ENCODE measurements at regions not wholly inside any gene's neighbourhood (a gene's known extent, or its start where the extent isn't known, plus 50 kb on each side); places are given as distances from the start of the nearest gene placed in this dataset.
"Not testable (repeated sequence)": the region's sequence is repeated elsewhere in the genome, so short reads cannot be mapped to it uniquely, and the experiment has no call there.

DNA sequence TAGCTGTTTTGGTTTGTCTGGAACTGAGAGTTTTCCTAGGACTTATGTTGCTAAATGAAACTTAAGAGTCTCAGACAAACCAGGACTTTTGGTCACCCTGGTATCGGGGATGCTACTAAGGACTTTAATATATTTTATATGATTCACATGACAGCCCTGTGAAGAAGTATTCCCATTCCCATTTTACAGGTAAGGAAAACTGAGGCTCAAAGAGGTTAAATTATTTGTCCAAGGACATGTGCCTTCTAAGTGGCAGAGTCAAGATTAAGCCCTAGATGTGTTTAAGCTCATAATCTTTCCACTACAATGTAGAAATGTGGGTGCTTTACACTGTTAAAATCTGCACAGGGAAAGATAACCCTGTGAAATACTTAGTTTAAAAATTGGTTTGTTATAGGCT is 77.7 kb upstream of the ATP5MC3 start:
- Histone ChIP-seq H3K27ac (ENCODE audit: low read depth, low read length, poor library complexity, severe bottlenecking) (no peak overlapping the region), H4K20me1 (ENCODE audit: insufficient read depth, low read length) (no peaks in the 10 kb centered on the region), H3K9ac (ENCODE audit: low read length) (no peak overlapping the region), H3F3A (ENCODE audit: insufficient read depth, low read length) (no peaks in the 10 kb centered on the region), H3K4me2 (ENCODE audit: low read length) (no peak overlapping the region), H2AFZ (ENCODE audit: low read length) (no peak overlapping the region), H3K4me3 (ENCODE audit: low read depth, low read length, poor library complexity, severe bottlenecking) (no peak overlapping the region), H3K9me2 (ENCODE audit: low read depth, low read length) (no peaks in the 10 kb centered on the region), H3K9me3 (ENCODE audit: low read length) (no peaks in the 10 kb centered on the region), H3K27me3 (ENCODE audit: insufficient read depth, low read length) (no peaks in the 10 kb centered on the region), H3K4me1 (ENCODE audit: insufficient read depth, low read length, severe bottlenecking) (no peaks in the 10 kb centered on the region), H3K36me3 (ENCODE audit: insufficient read depth, low read length) (no peaks in the 10 kb centered on the region), H3K79me2 (ENCODE audit: insufficient read depth, low read length) (no peaks in the 10 kb centered on the region)
- TF ChIP-seq EZH2 (IDR thresholded peaks at IDR 0.05; ENCODE audit: borderline replicate concordance, low read length): no peak
- TF ChIP-seq, protein P1, sequence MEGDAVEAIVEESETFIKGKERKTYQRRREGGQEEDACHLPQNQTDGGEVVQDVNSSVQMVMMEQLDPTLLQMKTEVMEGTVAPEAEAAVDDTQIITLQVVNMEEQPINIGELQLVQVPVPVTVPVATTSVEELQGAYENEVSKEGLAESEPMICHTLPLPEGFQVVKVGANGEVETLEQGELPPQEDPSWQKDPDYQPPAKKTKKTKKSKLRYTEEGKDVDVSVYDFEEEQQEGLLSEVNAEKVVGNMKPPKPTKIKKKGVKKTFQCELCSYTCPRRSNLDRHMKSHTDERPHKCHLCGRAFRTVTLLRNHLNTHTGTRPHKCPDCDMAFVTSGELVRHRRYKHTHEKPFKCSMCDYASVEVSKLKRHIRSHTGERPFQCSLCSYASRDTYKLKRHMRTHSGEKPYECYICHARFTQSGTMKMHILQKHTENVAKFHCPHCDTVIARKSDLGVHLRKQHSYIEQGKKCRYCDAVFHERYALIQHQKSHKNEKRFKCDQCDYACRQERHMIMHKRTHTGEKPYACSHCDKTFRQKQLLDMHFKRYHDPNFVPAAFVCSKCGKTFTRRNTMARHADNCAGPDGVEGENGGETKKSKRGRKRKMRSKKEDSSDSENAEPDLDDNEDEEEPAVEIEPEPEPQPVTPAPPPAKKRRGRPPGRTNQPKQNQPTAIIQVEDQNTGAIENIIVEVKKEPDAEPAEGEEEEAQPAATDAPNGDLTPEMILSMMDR (IDR thresholded peaks at IDR 0.05; ENCODE audit: low read length): no peak

DNA sequence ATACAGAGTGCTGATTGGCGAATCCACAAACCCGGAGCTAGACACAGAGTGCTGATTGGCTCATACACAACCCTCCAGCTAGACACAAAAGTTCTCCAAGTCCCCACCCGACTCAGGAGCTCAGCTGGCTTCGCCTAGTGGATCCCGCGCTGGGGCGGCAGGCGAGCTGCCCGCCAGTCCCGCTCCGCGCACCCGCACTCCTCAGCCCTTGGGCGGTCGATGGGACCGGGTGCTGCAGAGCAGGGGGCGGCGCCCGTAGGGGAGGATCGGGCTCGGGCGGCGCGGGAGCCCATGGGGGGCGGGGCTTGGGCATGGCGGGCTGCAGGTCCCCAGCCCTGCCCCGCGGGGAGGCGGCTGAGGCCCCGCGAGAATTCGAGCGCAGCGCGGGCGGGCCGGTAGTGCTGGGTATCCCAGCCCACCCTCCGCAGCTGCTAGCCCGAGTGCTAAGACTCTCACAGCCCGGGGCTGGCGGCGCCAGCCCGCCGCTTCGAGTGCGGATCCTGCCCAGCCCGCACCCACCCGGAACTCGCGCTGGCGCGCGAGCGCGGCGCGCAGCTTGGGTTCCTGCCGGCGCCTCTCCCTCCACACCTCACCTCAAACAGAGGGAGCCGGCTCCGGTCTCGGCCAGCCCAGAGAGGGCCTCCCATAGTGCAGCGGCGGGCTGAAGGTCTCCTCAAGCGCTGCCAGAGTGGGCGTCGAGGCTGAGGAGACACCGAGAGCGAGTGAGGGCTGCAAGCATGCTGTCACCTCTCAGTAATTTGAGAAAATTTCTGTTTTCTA is 75.5 kb upstream of the ATP5MC3 start:
- no peaks in the 10 kb centered on the region for H3K79me2 ChIP-seq (ENCODE audit: insufficient read depth, low read length)
- no peak for TF ChIP-seq EZH2 (IDR thresholded peaks at IDR 0.05; ENCODE audit: borderline replicate concordance, low read length)
- TF ChIP-seq, protein P1 (IDR thresholded peaks at IDR 0.05; ENCODE audit: low read length): no peak
- no peaks in the 10 kb centered on the region for H3K9me2 ChIP-seq (ENCODE audit: low read depth, low read length)
- H3K27ac ChIP-seq (ENCODE audit: low read depth, low read length, poor library complexity, severe bottlenecking): no peak overlapping the region
- no peak overlapping the region for H3K9ac ChIP-seq (ENCODE audit: low read length)
- no peaks in the 10 kb centered on the region for H3K36me3 ChIP-seq (ENCODE audit: insufficient read depth, low read length)
- H3K4me3 ChIP-seq (ENCODE audit: low read depth, low read length, poor library complexity, severe bottlenecking): no peak overlapping the region
- H3K27me3 ChIP-seq (ENCODE audit: insufficient read depth, low read length): no peaks in the 10 kb centered on the region
- H3K9me3 ChIP-seq (ENCODE audit: low read length): no peaks in the 10 kb centered on the region
- no peak overlapping the region for H2AFZ ChIP-seq (ENCODE audit: low read length)
- H3F3A ChIP-seq (ENCODE audit: insufficient read depth, low read length): no peaks in the 10 kb centered on the region
- H3K4me1 ChIP-seq (ENCODE audit: insufficient read depth, low read length, severe bottlenecking): no peaks in the 10 kb centered on the region
- H4K20me1 ChIP-seq (ENCODE audit: insufficient read depth, low read length): no peaks in the 10 kb centered on the region
- no peak overlapping the region for H3K4me2 ChIP-seq (ENCODE audit: low read length)

DNA sequence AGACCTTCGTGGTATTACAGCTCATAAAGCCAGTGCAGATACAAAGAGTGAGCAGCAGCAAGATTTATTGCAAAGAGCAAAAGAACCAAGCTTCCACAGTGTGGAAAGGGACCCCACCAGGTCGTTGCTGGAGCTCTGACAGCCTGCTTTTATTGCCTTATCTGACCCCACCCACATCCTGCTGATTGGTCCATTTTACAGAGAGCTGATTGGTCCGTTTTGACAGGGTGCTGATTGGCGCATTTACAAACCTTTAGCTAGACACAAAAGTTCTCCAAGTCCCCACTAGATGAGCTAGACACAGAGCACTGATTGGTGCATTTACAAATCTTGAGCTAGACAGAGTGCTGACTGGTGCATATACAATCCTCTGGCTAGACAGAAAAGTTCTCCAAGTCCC is 74.9 kb upstream of the ATP5MC3 start:
- not testable (repeated sequence) for H3F3A ChIP-seq (ENCODE audit: insufficient read depth, low read length); H3K79me2 ChIP-seq (ENCODE audit: insufficient read depth, low read length); H3K9me3 ChIP-seq (ENCODE audit: low read length); H3K4me2 ChIP-seq (ENCODE audit: low read length); H2AFZ ChIP-seq (ENCODE audit: low read length); H3K4me3 ChIP-seq (ENCODE audit: low read depth, low read length, poor library complexity, severe bottlenecking); H3K9me2 ChIP-seq (ENCODE audit: low read depth, low read length); H3K27me3 ChIP-seq (ENCODE audit: insufficient read depth, low read length); H3K36me3 ChIP-seq (ENCODE audit: insufficient read depth, low read length); H3K9ac ChIP-seq (ENCODE audit: low read length); H4K20me1 ChIP-seq (ENCODE audit: insufficient read depth, low read length); H3K27ac ChIP-seq (ENCODE audit: low read depth, low read length, poor library complexity, severe bottlenecking); H3K4me1 ChIP-seq (ENCODE audit: insufficient read depth, low read length, severe bottlenecking)

DNA sequence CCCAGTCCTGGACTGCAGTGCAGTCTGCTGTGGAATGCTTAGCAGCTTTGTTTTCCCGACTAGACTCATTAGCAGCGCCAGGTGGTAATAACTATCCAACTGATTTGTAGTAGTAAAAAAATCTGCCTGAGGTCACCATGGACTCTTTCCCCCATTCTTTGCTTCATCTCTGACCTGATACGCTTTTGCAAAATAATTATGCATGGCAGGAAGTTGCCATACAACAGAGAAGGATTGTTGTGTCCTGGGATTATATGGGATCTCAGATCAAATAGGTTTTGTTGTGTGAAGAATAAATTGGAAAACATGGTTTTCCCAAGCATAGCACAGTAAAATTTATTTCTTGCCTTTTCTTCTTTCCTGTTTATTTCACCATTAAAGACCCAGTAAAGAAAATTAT is 72.4 kb upstream of the ATP5MC3 start:
- Histone ChIP-seq H3K79me2 (ENCODE audit: insufficient read depth, low read length) (no peaks in the 10 kb centered on the region), H3K4me2 (ENCODE audit: low read length) (no peak overlapping the region), H4K20me1 (ENCODE audit: insufficient read depth, low read length) (no peaks in the 10 kb centered on the region), H2AFZ (ENCODE audit: low read length) (no peak overlapping the region), H3K9me3 (ENCODE audit: low read length) (no peaks in the 10 kb centered on the region), H3K9ac (ENCODE audit: low read length) (no peak overlapping the region), H3K9me2 (ENCODE audit: low read depth, low read length) (no peaks in the 10 kb centered on the region), H3F3A (ENCODE audit: insufficient read depth, low read length) (no peaks in the 10 kb centered on the region), H3K4me3 (ENCODE audit: low read depth, low read length, poor library complexity, severe bottlenecking) (no peak overlapping the region), H3K4me1 (ENCODE audit: insufficient read depth, low read length, severe bottlenecking) (no peaks in the 10 kb centered on the region), H3K27ac (ENCODE audit: low read depth, low read length, poor library complexity, severe bottlenecking) (no peak overlapping the region), H3K27me3 (ENCODE audit: insufficient read depth, low read length) (no peaks in the 10 kb centered on the region), H3K36me3 (ENCODE audit: insufficient read depth, low read length) (no peaks in the 10 kb centered on the region)
- TF ChIP-seq EZH2 (IDR thresholded peaks at IDR 0.05; ENCODE audit: borderline replicate concordance, low read length): no peak
- TF ChIP-seq, protein P1 (IDR thresholded peaks at IDR 0.05; ENCODE audit: low read length): no peak
